ENCODE measurements at regions not wholly inside any gene's neighbourhood (a gene's known extent, or its start where the extent isn't known, plus 50 kb on each side); places are given as distances from the start of the nearest gene placed in this dataset.

DNA sequence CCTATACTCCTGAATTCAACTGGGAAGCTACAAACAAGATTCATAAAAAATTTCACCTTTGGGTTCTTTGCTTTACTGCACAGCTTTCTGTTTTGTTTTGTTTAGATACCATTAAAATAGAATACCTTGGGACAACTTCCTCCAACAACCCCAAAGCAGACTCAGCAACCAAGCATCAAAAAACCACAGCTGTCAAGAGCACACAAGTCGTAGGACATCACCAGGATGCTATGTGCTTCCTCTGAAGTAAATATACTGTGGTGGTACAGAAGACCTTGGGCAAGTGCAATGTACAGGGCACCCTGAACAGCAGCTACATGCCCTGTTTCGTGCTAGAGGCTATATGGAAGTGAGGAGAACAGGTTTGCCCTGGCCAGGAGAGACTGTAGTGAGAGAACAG is 359.3 kb downstream of the BCL11B start:
- H3K4me3 ChIP-seq: no peak overlapping the region
- DNase-seq (ENCODE audit: low spot score) (no peak), ATAC-seq (ENCODE audit: insufficient number of reproducible peaks, low FRiP score, low read depth) (no peak)
- no peaks in the 10 kb centered on the region for H3K36me3 ChIP-seq
- H3K27me3 ChIP-seq (replicated peaks; ENCODE audit: insufficient read depth): no peaks in the 10 kb centered on the region
- no peaks in the 10 kb centered on the region for H3K4me1 ChIP-seq (ENCODE audit: control insufficient read depth in 1 of 2, low read depth in 2 of 2)
- no peak overlapping the region for H3K27ac ChIP-seq
- TF ChIP-seq, protein P1, sequence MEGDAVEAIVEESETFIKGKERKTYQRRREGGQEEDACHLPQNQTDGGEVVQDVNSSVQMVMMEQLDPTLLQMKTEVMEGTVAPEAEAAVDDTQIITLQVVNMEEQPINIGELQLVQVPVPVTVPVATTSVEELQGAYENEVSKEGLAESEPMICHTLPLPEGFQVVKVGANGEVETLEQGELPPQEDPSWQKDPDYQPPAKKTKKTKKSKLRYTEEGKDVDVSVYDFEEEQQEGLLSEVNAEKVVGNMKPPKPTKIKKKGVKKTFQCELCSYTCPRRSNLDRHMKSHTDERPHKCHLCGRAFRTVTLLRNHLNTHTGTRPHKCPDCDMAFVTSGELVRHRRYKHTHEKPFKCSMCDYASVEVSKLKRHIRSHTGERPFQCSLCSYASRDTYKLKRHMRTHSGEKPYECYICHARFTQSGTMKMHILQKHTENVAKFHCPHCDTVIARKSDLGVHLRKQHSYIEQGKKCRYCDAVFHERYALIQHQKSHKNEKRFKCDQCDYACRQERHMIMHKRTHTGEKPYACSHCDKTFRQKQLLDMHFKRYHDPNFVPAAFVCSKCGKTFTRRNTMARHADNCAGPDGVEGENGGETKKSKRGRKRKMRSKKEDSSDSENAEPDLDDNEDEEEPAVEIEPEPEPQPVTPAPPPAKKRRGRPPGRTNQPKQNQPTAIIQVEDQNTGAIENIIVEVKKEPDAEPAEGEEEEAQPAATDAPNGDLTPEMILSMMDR (IDR thresholded peaks at IDR 0.05): no peak
- H3K9me3 ChIP-seq: no peaks in the 10 kb centered on the region

DNA sequence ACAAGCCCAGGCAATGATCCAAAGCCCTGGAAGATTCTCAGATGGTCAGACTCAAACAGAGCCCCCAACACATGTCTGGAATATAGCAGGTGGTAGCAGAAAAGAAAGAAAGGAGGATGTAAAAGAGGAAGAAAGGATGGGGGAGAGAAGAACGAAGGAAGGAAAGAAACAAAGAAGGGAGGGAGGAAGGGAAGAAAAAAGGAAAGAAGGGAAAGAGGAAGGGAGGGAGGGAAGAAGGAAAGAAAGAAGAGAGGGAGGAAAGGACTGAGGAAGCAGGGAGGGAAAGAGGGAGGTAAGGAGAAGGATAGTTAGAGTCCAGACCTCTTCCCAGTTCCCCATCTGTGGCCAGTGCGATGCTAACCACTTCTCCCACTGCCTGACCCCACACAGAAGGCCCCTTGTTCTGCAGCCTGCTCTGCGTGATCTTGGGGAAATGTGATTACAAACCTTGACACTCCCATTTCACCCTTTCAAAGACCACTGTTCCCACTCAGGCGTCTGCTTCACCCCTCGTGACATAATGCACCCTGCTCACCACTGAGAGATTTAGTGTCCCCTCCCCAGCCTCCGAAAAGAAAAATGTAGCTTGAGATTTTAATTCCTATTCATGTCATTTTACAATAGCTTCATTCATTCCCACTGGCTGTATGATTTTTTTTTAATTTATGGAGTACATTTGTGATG is 357.9 kb downstream of the BCL11B start:
- H3K27ac ChIP-seq: no peak overlapping the region
- ATAC-seq (ENCODE audit: insufficient number of reproducible peaks, low FRiP score, low read depth) (no peak), DNase-seq (ENCODE audit: low spot score) (no peak)
- no peaks in the 10 kb centered on the region for H3K36me3 ChIP-seq
- TF ChIP-seq, protein P1 (IDR thresholded peaks at IDR 0.05): no peak
- no peaks in the 10 kb centered on the region for H3K9me3 ChIP-seq
- no peak overlapping the region for H3K4me3 ChIP-seq
- H3K4me1 ChIP-seq (ENCODE audit: control insufficient read depth in 1 of 2, low read depth in 2 of 2): no peaks in the 10 kb centered on the region
- no peaks in the 10 kb centered on the region for H3K27me3 ChIP-seq (replicated peaks; ENCODE audit: insufficient read depth)

- Histone ChIP-seq H3K4me3 (no peak overlapping the region), H3K9me3 (no peaks in the 10 kb centered on the region), H3K4me1 (ENCODE audit: control insufficient read depth in 1 of 2, low read depth in 2 of 2) (no peaks in the 10 kb centered on the region), H3K27me3 (replicated peaks; ENCODE audit: insufficient read depth) (no peaks in the 10 kb centered on the region), H3K27ac (no peak overlapping the region), H3K36me3 (no peaks in the 10 kb centered on the region)
- TF ChIP-seq, protein P1 (IDR thresholded peaks at IDR 0.05): no peak
- ATAC-seq (ENCODE audit: insufficient number of reproducible peaks, low FRiP score, low read depth) (no peak), DNase-seq (ENCODE audit: low spot score) (no peak)
Measured at GRCh38 chr14:98914942-98915341, 357.1 kb downstream of the BCL11B start.

DNA sequence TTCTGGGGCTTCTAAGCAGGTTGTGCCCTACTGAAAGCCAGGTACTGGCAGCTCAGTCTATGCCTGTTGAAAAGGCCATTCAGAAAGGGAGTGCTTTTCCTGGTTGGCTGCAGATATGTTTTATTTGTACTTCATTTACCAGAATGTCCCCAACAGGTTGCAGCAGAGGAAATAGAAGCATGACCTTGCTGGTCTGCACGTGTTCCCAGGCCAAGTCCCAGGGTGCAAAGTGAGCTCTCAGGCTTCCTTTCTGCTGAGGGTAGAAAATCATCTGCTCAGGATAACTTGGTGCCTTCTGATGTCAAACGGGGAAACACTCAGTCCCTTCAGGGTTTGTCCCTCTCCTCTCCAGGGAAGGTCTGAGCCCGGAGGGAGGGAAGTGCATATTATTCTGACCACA is 356.4 kb downstream of the BCL11B start:
- no peak for DNase-seq (ENCODE audit: low spot score)

GRCh38 chr14:98916036-98916435 is 356.0 kb downstream of the BCL11B start:
- no peak for ATAC-seq (ENCODE audit: insufficient number of reproducible peaks, low FRiP score, low read depth)
- H3K4me1 ChIP-seq (ENCODE audit: control insufficient read depth in 1 of 2, low read depth in 2 of 2): no peaks in the 10 kb centered on the region
- no peak overlapping the region for H3K27ac ChIP-seq
- H3K9me3 ChIP-seq: no peaks in the 10 kb centered on the region
- no peak overlapping the region for H3K4me3 ChIP-seq
- no peak for DNase-seq (ENCODE audit: low spot score)
- TF ChIP-seq, protein P1 (IDR thresholded peaks at IDR 0.05): no peak
- no peaks in the 10 kb centered on the region for H3K36me3 ChIP-seq
- H3K27me3 ChIP-seq (replicated peaks; ENCODE audit: insufficient read depth): no peaks in the 10 kb centered on the region

More for the DNA sequence above, 356.4 kb downstream of the BCL11B start:
- no peaks in the 10 kb centered on the region for H3K4me1 ChIP-seq (ENCODE audit: control insufficient read depth in 1 of 2, low read depth in 2 of 2)
- H3K27me3 ChIP-seq (replicated peaks; ENCODE audit: insufficient read depth): no peaks in the 10 kb centered on the region
- TF ChIP-seq, protein P1 (IDR thresholded peaks at IDR 0.05): no peak
- ATAC-seq (ENCODE audit: insufficient number of reproducible peaks, low FRiP score, low read depth): no peak
- H3K9me3 ChIP-seq: no peaks in the 10 kb centered on the region
- H3K27ac ChIP-seq: no peak overlapping the region
- H3K36me3 ChIP-seq: no peaks in the 10 kb centered on the region
- no peak overlapping the region for H3K4me3 ChIP-seq
